ENCODE measurements at regions not wholly inside any gene's neighbourhood (a gene's known extent, or its start where the extent isn't known, plus 50 kb on each side); places are given as distances from the start of the nearest gene placed in this dataset.
"Not testable (repeated sequence)": the region's sequence is repeated elsewhere in the genome, so short reads cannot be mapped to it uniquely, and the experiment has no call there.

DNA sequence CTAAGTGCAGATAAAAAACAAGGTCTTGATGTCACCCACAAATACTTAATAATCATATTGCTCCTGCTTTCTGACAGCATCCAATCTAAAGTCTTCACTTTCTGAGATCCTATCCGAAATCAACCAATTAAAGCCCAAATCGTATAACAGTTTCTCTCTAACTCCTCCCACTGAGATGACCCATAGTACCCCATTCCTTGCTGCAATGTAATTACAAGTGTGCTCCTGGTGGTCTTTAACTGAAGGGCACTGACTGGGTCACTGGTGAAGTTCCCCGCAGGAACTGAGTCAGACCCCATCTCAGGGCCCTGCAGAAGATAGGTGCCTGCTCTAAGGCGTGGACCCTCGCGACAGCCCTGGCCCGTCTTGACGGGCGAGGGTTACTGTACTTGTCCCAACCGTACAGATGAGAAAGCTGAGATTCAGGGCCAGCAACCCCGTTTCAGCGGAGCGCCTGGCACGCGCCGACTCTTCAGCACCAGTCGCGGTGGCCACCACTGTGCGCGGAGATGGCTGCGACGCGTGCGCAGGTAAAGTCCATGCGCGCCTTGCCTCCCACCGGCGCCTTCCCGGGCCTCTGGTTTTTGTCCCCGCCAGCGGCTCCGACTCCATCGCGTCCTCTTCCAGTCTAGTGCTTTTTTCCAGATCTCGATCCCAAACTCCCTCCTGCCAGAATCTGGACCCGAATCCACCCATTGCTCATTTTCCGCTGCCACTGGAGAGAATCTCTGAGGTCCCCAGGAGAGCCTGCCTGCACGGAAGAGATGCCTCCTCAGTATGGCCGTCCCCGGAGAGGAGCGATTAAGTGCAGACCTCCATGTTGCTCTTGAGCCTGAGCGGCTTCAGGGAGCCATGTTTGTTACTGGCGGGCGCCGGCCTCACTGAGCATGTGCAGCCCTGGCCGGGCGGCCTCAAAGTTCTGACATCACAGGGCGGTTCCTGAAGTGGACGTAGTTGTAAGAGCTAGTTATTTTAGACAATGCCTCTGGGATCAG, 541.7 kb downstream of the SPATA31A6 start:
- TF ChIP-seq POLR2AphosphoS5 (IDR thresholded peaks at IDR 0.05; ENCODE audit: insufficient read depth, low read depth, low read length); EZH2 (IDR thresholded peaks at IDR 0.05; ENCODE audit: borderline replicate concordance, low read depth, low read length, severe bottlenecking); POLR2A (IDR thresholded peaks at IDR 0.05; ENCODE audit: low read depth, low read length); MYC (IDR thresholded peaks at IDR 0.05; ENCODE audit: low read depth, low read length); GATA2 (IDR thresholded peaks at IDR 0.05; ENCODE audit: insufficient read depth, insufficient read length, low read depth, low read length): not testable (repeated sequence)
- TF ChIP-seq, protein P1, sequence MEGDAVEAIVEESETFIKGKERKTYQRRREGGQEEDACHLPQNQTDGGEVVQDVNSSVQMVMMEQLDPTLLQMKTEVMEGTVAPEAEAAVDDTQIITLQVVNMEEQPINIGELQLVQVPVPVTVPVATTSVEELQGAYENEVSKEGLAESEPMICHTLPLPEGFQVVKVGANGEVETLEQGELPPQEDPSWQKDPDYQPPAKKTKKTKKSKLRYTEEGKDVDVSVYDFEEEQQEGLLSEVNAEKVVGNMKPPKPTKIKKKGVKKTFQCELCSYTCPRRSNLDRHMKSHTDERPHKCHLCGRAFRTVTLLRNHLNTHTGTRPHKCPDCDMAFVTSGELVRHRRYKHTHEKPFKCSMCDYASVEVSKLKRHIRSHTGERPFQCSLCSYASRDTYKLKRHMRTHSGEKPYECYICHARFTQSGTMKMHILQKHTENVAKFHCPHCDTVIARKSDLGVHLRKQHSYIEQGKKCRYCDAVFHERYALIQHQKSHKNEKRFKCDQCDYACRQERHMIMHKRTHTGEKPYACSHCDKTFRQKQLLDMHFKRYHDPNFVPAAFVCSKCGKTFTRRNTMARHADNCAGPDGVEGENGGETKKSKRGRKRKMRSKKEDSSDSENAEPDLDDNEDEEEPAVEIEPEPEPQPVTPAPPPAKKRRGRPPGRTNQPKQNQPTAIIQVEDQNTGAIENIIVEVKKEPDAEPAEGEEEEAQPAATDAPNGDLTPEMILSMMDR (IDR thresholded peaks at IDR 0.05; ENCODE audit: extremely low read depth in 1 of 2, insufficient read depth in 1 of 2, low read depth in 1 of 2, low read length in 2 of 2): not testable (repeated sequence)
- TF ChIP-seq, protein P2, sequence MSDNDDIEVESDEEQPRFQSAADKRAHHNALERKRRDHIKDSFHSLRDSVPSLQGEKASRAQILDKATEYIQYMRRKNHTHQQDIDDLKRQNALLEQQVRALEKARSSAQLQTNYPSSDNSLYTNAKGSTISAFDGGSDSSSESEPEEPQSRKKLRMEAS (IDR thresholded peaks at IDR 0.05; ENCODE audit: insufficient read depth, insufficient read length): not testable (repeated sequence)
